HG03095 (cell line): ENCODE measurements at regions not wholly inside any gene's neighbourhood (a gene's known extent, or its start where the extent isn't known, plus 50 kb on each side); places are given as distances from the start of the nearest gene placed in this dataset.

Source experiments
- ATAC-seq: cut with Tn5 transposase; IDR thresholded peaks from one replicate; pipeline ENCODE4 v1.9.1; 2021; ENCODE audit warnings: moderate library complexity; ENCODE audit not compliant: unreplicated experiment

GRCh38 chr12:60980558-60980957 lies 1279.6 kb upstream of the USP15 start:
- no peak for ATAC-seq

GRCh38 chr12:60981473-60981872 lies 1278.7 kb upstream of the USP15 start:
- no peak for ATAC-seq

GRCh38 chr12:60992087-60992486 lies 1268.1 kb upstream of the USP15 start:
- ATAC-seq = no peak

- no peak for ATAC-seq
Measured at GRCh38 chr12:60995256-60995825, 1264.9 kb upstream of the USP15 start.

GRCh38 chr12:60997869-60998378 lies 1262.3 kb upstream of the USP15 start:
- ATAC-seq = no peak

GRCh38 chr12:61009192-61009591 lies 1251.0 kb upstream of the USP15 start:
- ATAC-seq = no peak

GRCh38 chr12:61011767-61012423 lies 1248.3 kb upstream of the USP15 start:
- no peak for ATAC-seq

GRCh38 chr12:61018571-61018970 lies 1241.6 kb upstream of the USP15 start:
- ATAC-seq = peak; percentile 80

GRCh38 chr12:61023231-61023630 lies 1237.0 kb upstream of the USP15 start:
- ATAC-seq = no peak

- no peak for ATAC-seq
Measured at GRCh38 chr12:61029516-61029915, 1230.7 kb upstream of the USP15 start.

GRCh38 chr12:61037792-61038191 lies 1222.4 kb upstream of the USP15 start:
- ATAC-seq = no peak

GRCh38 chr12:61043838-61044237 lies 1216.4 kb upstream of the USP15 start:
- ATAC-seq = no peak

GRCh38 chr12:61044766-61045165 lies 1215.4 kb upstream of the USP15 start:
- no peak for ATAC-seq

GRCh38 chr12:61070640-61071414 lies 1189.4 kb upstream of the USP15 start:
- ATAC-seq = no peak

GRCh38 chr12:61072717-61073116 lies 1187.5 kb upstream of the USP15 start:
- no peak for ATAC-seq

- ATAC-seq = no peak
Measured at GRCh38 chr12:61095111-61095510, 1165.1 kb upstream of the USP15 start.

GRCh38 chr12:61098031-61098580 lies 1162.1 kb upstream of the USP15 start:
- ATAC-seq = no peak

GRCh38 chr12:61107118-61107517 lies 1153.1 kb upstream of the USP15 start:
- ATAC-seq = no peak

GRCh38 chr12:61111218-61111617 lies 1149.0 kb upstream of the USP15 start:
- ATAC-seq = no peak

- ATAC-seq = no peak
Measured at GRCh38 chr12:61137677-61138414, 1122.4 kb upstream of the USP15 start.

GRCh38 chr12:61138415-61138759 lies 1121.8 kb upstream of the USP15 start:
- ATAC-seq = no peak
